ENCODE measurements at regions not wholly inside any gene's neighbourhood (a gene's known extent, or its start where the extent isn't known, plus 50 kb on each side); places are given as distances from the start of the nearest gene placed in this dataset.

DNA sequence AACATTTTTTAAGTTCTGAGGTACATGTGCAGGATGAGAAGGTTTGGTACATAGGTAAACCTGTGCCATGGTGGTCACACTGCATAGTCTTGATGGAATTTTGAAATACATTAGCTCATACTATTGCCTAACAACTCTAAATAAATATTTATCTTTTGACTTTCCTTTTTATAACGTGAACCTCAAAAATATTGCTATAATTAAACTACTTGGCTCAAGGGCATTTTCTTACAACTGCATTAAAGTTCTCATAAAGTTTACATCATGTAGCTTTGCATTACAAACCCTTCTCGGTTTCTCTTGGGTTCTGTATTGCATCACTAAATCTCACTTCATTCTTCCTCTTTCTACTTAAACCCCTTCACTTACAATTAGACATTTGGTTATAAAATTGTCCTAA, 636.0 kb upstream of the PTCHD4 start:
- H3K27me3 ChIP-seq (ENCODE audit: insufficient read depth, low read depth, severe bottlenecking), result no peaks in the 10 kb centered on the region

DNA sequence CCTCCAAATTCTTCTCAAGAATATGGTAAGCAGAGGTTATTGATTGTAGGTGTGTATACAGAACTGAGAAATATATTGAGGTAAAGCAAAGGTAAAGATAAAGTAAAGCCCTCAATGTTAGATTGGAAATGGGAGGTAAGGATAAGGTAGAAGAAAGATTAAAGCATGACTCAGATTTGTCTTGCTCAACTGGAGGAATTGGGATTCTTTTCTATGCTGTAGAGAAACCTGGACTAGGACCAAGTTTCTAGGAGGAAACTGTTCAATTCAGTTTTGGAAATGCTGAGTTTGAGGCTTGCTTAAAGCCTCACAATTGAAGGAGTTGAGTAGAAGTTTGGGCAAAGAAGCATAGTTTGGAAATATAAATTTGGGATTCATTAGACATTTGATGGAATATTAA, 634.0 kb upstream of the PTCHD4 start:
- Histone ChIP-seq H3K36me3 (no peaks in the 10 kb centered on the region), H3K9me3 (ENCODE audit: severe bottlenecking) (peaks cover 4% of the 10 kb centered on the region), H3K27ac (no peak overlapping the region), H3K4me3 (ENCODE audit: low read depth, low read length) (no peak overlapping the region), H3K27me3 (ENCODE audit: insufficient read depth, low read depth, severe bottlenecking) (no peaks in the 10 kb centered on the region)
- no peak for DNase-seq
- TF ChIP-seq, protein P1, sequence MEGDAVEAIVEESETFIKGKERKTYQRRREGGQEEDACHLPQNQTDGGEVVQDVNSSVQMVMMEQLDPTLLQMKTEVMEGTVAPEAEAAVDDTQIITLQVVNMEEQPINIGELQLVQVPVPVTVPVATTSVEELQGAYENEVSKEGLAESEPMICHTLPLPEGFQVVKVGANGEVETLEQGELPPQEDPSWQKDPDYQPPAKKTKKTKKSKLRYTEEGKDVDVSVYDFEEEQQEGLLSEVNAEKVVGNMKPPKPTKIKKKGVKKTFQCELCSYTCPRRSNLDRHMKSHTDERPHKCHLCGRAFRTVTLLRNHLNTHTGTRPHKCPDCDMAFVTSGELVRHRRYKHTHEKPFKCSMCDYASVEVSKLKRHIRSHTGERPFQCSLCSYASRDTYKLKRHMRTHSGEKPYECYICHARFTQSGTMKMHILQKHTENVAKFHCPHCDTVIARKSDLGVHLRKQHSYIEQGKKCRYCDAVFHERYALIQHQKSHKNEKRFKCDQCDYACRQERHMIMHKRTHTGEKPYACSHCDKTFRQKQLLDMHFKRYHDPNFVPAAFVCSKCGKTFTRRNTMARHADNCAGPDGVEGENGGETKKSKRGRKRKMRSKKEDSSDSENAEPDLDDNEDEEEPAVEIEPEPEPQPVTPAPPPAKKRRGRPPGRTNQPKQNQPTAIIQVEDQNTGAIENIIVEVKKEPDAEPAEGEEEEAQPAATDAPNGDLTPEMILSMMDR (IDR thresholded peaks at IDR 0.05; ENCODE audit: low read depth, low read length), result no peak

More for the DNA sequence above, 636.0 kb upstream of the PTCHD4 start:
- Histone ChIP-seq H3K27ac (no peak overlapping the region), H3K4me3 (ENCODE audit: low read depth, low read length) (no peak overlapping the region), H3K9me3 (ENCODE audit: severe bottlenecking) (peaks cover 4% of the 10 kb centered on the region), H3K36me3 (no peaks in the 10 kb centered on the region)
- no peak for DNase-seq
- TF ChIP-seq, protein P1 (IDR thresholded peaks at IDR 0.05; ENCODE audit: low read depth, low read length), result no peak

DNA sequence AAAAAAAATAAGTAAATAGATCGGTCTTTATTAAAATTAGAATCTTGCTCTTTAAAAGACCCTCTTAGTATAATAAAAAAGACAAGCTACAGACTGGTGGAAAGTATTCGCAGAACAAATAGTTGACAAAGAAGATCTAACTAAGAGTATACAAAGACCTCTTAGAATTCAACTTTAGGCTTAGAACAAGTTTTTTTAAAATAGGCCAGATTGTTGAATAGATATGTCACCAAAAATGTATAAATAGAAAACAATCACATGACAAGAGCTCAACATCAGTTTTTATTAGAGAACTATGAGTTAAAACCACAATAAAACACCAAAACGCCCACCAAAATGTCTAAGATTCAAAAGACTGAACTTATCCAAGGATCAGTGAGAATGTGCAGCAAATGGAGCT, 632.7 kb upstream of the PTCHD4 start:
- H3K27me3 ChIP-seq (ENCODE audit: insufficient read depth, low read depth, severe bottlenecking), result no peaks in the 10 kb centered on the region
- peaks cover 4% of the 10 kb centered on the region for H3K9me3 ChIP-seq (ENCODE audit: severe bottlenecking)
- no peaks in the 10 kb centered on the region for H3K36me3 ChIP-seq
- TF ChIP-seq, protein P1 (IDR thresholded peaks at IDR 0.05; ENCODE audit: low read depth, low read length), result no peak
- no peak overlapping the region for H3K27ac ChIP-seq
- H3K4me3 ChIP-seq (ENCODE audit: low read depth, low read length), result no peak overlapping the region
- no peak for DNase-seq

DNA sequence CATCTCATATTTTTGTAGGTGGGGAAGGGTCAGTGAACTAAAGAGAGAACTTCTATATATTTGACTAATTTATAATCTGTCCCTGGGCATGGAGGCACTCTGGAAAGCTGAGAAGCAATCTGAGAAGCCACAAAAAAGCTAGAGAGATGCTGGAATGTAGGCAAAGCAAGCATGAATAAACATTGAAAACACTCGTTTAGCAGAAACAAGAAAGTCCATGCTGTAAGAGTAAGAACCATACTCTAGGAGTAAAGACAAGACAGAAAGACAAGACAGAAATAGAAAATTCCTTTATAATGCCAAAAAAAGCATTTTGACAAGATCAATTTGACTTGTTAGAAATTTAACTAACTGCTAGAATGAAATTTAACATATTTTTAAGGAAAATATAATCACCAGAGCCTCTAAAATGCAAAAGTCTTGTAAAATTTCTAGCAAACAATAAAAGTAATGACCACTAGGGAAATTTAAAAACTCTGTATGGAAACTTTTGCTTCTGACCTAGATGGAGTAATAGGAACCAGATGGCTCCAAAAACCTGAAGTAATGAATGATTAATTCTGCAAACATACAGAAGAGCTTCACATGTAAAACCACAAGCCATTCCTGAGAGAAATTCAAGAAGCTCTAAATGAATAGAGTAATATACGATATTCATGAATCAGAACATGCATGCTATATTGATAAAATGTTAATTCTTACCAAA, 625.7 kb upstream of the PTCHD4 start:
- H3K4me3 ChIP-seq (ENCODE audit: low read depth, low read length), result no peak overlapping the region
- DNase-seq, result no peak
- TF ChIP-seq, protein P1 (IDR thresholded peaks at IDR 0.05; ENCODE audit: low read depth, low read length), result no peak
- H3K27ac ChIP-seq, result no peak overlapping the region
- no peaks in the 10 kb centered on the region for H3K36me3 ChIP-seq
- no peaks in the 10 kb centered on the region for H3K9me3 ChIP-seq (ENCODE audit: severe bottlenecking)
- H3K27me3 ChIP-seq (ENCODE audit: insufficient read depth, low read depth, severe bottlenecking), result no peaks in the 10 kb centered on the region

DNA sequence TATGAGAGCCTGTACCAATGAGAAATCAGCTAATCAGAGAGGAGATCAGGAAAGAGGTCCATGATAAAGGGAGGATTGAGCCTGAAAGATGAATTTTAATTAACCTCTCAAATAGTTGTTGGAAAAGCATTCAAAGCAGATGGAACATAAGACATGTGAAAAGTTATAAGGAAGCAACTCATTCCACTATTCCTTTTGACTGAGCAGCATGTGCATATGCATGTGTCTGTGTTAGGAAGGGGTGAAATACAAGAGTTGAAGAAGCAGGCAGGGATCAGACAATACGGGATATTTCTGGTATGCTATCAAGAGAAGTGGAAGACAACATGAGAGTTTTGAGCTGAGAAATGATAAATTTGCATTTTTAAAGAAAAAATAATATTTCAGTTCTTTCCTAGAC, 624.8 kb upstream of the PTCHD4 start:
- Histone ChIP-seq H3K27me3 (ENCODE audit: insufficient read depth, low read depth, severe bottlenecking) (no peaks in the 10 kb centered on the region), H3K27ac (no peak overlapping the region), H3K4me3 (ENCODE audit: low read depth, low read length) (no peak overlapping the region), H3K9me3 (ENCODE audit: severe bottlenecking) (no peaks in the 10 kb centered on the region), H3K36me3 (no peaks in the 10 kb centered on the region)
- DNase-seq, result no peak
- TF ChIP-seq, protein P1 (IDR thresholded peaks at IDR 0.05; ENCODE audit: low read depth, low read length), result no peak

DNA sequence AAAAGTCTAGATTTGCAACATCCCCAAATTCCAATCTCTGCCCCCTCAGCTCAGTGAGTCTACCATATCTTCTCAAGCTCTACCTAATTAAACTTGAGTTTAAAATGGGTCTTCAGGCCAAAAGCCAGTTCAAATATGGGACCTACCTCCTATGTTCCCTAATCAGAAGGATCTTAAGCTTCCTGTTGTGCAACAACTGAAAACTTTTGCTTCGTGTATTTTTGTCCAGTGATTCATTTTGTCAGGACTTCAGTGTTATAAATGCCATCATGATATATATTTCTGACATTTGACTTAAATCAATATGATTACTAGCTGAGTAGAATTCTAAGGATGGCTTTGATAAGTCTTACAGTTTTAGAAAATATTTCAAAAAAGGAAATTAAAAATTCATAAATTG, 622.6 kb upstream of the PTCHD4 start:
- no peaks in the 10 kb centered on the region for H3K27me3 ChIP-seq (ENCODE audit: insufficient read depth, low read depth, severe bottlenecking)
- H3K27ac ChIP-seq, result no peak overlapping the region
- no peaks in the 10 kb centered on the region for H3K9me3 ChIP-seq (ENCODE audit: severe bottlenecking)
- no peak for DNase-seq
- TF ChIP-seq, protein P1 (IDR thresholded peaks at IDR 0.05; ENCODE audit: low read depth, low read length), result no peak
- no peaks in the 10 kb centered on the region for H3K36me3 ChIP-seq
- H3K4me3 ChIP-seq (ENCODE audit: low read depth, low read length), result no peak overlapping the region

All from WERI-Rb-1 (cell line).